Psoas muscle (tissue), 7 donors: ENCODE measurements at regions not wholly inside any gene's neighbourhood (a gene's known extent, or its start where the extent isn't known, plus 50 kb on each side); places are given as distances from the start of the nearest gene placed in this dataset.

Source experiments
- ATAC-seq, 4 donors: fragments of 200-7000 bp; cut with Tn5 transposase; one replicate each; pipeline ENCODE4 v1.9.1; 2020; ENCODE audit warnings: moderate library complexity in 3 of 4, mild to moderate bottlenecking in 2 of 4
- DNase-seq, 2 donors: peaks; one replicate each; pipeline ENCODE4 v3.0.0-alpha.2; 2020
- H3K27ac ChIP-seq: fragments of 200-600 bp; one replicate; pipeline ENCODE4 v1.8.0; 2022
- H3K27me3 ChIP-seq, 3 donors: fragments of 200-600 bp in 1 of 3; one replicate each; pipeline versions ENCODE4 v1.6.1 to v1.8.0; 2013 to 2022; ENCODE audit warnings: low read length in 2 of 3, mild to moderate bottlenecking in 2 of 3, moderate library complexity in 1 of 3; ENCODE audit not compliant: insufficient read depth in 3 of 3
- H3K36me3 ChIP-seq, 2 donors: fragments of 200-600 bp in 1 of 2; one replicate each; pipeline versions ENCODE4 v1.6.1 to v1.8.0; 2013 to 2022; ENCODE audit warnings: low read depth in 1 of 2, mild to moderate bottlenecking in 1 of 2, moderate library complexity in 1 of 2; ENCODE audit not compliant: insufficient read depth in 1 of 2
- H3K4me1 ChIP-seq: fragments of 200-600 bp; one replicate; pipeline ENCODE4 v1.8.0; 2022
- H3K4me3 ChIP-seq: fragments of 200-600 bp; one replicate; pipeline ENCODE4 v1.8.0; 2022; ENCODE audit warnings: mild to moderate bottlenecking
- H3K9me3 ChIP-seq: fragments of 200-600 bp; one replicate; pipeline ENCODE4 v1.8.0; 2022
- WGBS, 3 donors: extraction: QIAGEN DNeasy Blood & Tissue Kit; methylation state at CpG; one replicate each; pipeline versions ENCODE4 v1.1.6 to v1.1.7; 2013; 5-methylcytosine and 5-hydroxymethylcytosine counted together
- intact Hi-C, 2 donors: fragments of 100-400 bp; cut with DNase I; formaldehyde crosslinking; loops; one replicate each; pipeline versions ENCODE4 v1.11.0 to v1.14.2; 2022
- TF ChIP-seq, protein P1 (sequence below): fragments of 200-600 bp; IDR thresholded peaks from one replicate; pipeline ENCODE4 v1.8.0; 2022; ENCODE audit warnings: antibody characterized with exemption
- donor health status: healthy with polysubstance abuse.
- donor health status: DM: no; HTN: no; CAD: no; lungs with moderate emphysema.
- donor health status: Bipolar disorder and iron deficiency.
- donor health status: healthy.
- donor health status: DM: yes; HTN: yes; CAD: no.
- donor health status: DM: no; HTN: no; CAD: no.
- donor health status: DM: yes; HTN: yes; CAD: no.

DNA sequence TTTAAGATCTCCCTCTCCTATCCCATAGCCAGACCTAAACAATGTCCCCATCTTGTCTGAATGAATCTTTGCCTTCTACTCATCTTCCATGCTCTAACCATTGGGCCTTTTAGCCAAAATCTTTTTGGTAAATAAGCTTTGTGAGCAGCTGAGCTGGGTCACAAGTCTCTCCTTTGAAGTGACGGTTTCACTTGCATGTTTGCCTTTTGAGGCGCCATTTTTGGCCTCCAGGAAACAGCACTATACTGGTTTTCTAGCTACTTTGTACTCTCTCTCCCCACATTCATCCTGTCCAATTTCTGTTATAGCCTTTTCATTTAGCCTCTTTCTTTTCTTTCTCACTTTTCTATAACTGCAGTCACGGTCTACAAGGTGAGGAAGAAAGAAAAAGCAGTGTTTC, 195.5 kb upstream of the C9orf72 start:
- DNase-seq (no peak), ATAC-seq (no peak)
- H3K27ac ChIP-seq = no peak overlapping the region
- TF ChIP-seq, protein P1, sequence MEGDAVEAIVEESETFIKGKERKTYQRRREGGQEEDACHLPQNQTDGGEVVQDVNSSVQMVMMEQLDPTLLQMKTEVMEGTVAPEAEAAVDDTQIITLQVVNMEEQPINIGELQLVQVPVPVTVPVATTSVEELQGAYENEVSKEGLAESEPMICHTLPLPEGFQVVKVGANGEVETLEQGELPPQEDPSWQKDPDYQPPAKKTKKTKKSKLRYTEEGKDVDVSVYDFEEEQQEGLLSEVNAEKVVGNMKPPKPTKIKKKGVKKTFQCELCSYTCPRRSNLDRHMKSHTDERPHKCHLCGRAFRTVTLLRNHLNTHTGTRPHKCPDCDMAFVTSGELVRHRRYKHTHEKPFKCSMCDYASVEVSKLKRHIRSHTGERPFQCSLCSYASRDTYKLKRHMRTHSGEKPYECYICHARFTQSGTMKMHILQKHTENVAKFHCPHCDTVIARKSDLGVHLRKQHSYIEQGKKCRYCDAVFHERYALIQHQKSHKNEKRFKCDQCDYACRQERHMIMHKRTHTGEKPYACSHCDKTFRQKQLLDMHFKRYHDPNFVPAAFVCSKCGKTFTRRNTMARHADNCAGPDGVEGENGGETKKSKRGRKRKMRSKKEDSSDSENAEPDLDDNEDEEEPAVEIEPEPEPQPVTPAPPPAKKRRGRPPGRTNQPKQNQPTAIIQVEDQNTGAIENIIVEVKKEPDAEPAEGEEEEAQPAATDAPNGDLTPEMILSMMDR = no peak
- no peaks in the 10 kb centered on the region for H3K9me3 ChIP-seq
- no peaks in the 10 kb centered on the region for H3K27me3 ChIP-seq
- no peaks in the 10 kb centered on the region for H3K36me3 ChIP-seq
- no peak overlapping the region for H3K4me3 ChIP-seq
- H3K4me1 ChIP-seq = no peaks in the 10 kb centered on the region
- intact Hi-C loops = no loop called here
- WGBS, 3 donors = 80 to 90% (median 86%) methylated on average over 3 of the region's 3 CpGs

DNA sequence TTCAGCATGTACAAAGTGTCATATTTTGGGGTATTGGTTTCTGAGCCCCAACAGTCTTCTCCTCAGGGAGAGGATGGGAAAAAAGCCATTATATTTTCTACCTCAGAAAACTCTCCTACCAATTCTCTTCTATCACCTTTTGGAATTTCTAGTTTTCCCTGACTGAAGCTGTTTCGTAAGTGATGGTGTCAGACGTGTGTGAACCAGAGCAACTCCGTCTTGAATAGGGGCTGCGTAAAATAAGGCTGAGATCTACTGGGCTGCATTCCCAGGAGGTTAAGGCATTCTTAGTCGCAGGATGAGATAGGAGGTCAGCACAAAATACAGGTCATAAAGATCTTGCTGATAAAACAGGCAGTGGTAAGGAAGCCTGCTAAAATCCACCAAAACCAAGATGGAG, 197.3 kb upstream of the C9orf72 start:
- intact Hi-C loops = no loop called here
- Histone ChIP-seq H3K27ac (no peak overlapping the region), H3K27me3 (no peaks in the 10 kb centered on the region), H3K4me3 (no peak overlapping the region), H3K9me3 (no peaks in the 10 kb centered on the region), H3K36me3 (no peaks in the 10 kb centered on the region), H3K4me1 (no peaks in the 10 kb centered on the region)
- DNase-seq = no peak
- ATAC-seq = no peak
- TF ChIP-seq, protein P1 = no peak
- WGBS, 3 donors = 72 to 76% (median 76%) methylated on average over 5 of the region's 5 CpGs

DNA sequence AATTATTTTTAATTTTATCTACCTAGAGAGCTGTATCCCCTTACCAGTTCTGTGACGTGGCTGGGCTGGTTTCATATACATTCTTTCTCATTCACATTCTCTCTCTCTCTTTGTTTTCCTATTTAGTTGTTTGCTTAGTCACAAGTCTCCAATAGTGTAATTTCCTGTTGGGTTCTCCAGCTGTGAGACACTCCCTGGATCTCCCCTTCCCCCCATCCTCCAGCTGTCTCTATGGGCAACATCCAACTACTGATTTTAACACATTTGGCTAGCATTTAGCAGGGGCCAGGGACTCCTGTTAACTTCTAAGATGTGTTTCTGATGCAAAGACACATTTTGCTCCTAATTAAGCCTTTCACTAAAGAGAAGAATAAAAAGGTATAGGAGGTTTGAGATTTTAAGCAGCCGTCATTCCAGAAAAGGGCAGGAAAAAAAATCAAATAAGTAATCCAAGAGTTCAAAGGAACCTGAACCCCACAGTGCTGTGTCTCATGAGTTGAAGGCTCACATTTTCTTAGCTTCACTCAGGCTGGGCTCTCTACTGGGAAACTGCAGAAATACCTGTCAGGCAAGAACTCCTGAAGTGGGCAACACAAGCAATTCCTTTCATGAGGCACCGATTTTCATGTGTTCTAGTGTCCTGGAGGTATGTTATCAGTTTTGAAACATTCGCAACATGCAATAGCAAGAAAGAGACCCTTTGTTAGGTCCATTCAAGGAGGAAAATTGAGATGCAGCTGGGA, 198.7 kb upstream of the C9orf72 start:
- intact Hi-C loops = no loop called here
- 50 to 51% (median 50%) methylated on average over 4 of the region's 4 CpGs for WGBS, 3 donors
- TF ChIP-seq, protein P1 = no peak
- no peak overlapping the region for H3K4me3 ChIP-seq
- no peaks in the 10 kb centered on the region for H3K4me1 ChIP-seq
- H3K9me3 ChIP-seq = no peaks in the 10 kb centered on the region
- ATAC-seq (no peak), DNase-seq (no peak)
- H3K36me3 ChIP-seq = no peaks in the 10 kb centered on the region
- H3K27ac ChIP-seq = no peak overlapping the region
- no peaks in the 10 kb centered on the region for H3K27me3 ChIP-seq

DNA sequence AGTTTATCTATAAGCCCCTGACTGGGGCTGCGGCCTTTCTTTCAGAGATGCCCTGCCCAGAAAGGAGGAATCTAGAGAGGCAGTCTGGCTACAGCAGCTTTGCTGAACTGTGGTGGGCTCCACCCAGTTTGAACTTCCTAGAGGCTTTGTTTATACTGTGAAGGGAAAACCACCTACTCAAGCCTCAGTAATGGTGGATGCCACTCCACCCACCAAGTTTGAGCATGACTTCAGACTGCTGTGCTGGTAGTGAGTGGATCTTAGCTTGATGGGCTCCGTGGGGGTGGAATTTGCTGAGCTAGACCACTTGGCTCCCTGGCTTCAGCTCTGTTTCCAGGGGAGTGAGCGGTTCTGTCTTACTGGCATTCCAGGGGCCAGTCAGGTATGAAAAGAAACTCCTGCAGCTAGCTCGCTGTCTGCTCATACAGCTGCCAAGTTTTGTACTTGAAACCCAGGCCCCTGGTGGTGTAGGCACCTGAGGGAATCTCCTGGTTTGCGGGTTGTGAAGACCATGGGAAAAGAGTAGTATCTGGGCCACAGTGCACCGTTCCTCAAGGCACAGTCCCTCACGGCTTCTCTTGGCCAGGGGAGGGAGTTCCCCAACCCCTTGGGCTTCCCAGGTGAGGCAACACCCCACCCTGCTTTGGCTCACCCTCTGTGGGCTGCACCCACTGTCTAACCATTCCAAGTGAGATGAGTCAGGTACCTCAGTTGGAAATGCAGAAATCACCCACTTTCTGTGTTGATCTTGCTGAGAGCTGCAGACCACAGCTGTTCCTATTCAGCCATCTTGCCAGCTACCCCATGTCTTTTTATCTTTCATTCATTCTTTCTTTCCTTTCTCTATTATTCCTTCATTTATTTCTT, 211.8 kb upstream of the C9orf72 start:
- no peaks in the 10 kb centered on the region for H3K36me3 ChIP-seq
- WGBS, 3 donors = 60 to 70% (median 64%) methylated on average over 7 of the region's 7 CpGs
- no peaks in the 10 kb centered on the region for H3K4me1 ChIP-seq
- H3K4me3 ChIP-seq = no peak overlapping the region
- no peak overlapping the region for H3K27ac ChIP-seq
- DNase-seq (no peak), ATAC-seq (no peak)
- no peaks in the 10 kb centered on the region for H3K9me3 ChIP-seq
- TF ChIP-seq, protein P1 = no peak
- intact Hi-C loops = no loop called here
- no peaks in the 10 kb centered on the region for H3K27me3 ChIP-seq
